Superior temporal gyrus (tissue), 1 donor: ENCODE measurements at regions not wholly inside any gene's neighbourhood (a gene's known extent, or its start where the extent isn't known, plus 50 kb on each side); places are given as distances from the start of the nearest gene placed in this dataset.
A peak's percentile ranks its signal among the peaks of the same experiment; 100 is the strongest.

Experiments used
- DNase-seq: peaks from one replicate; pipeline ENCODE4 v3.0.0-alpha.2; 2016; ENCODE audit errors: extremely low spot score

DNA sequence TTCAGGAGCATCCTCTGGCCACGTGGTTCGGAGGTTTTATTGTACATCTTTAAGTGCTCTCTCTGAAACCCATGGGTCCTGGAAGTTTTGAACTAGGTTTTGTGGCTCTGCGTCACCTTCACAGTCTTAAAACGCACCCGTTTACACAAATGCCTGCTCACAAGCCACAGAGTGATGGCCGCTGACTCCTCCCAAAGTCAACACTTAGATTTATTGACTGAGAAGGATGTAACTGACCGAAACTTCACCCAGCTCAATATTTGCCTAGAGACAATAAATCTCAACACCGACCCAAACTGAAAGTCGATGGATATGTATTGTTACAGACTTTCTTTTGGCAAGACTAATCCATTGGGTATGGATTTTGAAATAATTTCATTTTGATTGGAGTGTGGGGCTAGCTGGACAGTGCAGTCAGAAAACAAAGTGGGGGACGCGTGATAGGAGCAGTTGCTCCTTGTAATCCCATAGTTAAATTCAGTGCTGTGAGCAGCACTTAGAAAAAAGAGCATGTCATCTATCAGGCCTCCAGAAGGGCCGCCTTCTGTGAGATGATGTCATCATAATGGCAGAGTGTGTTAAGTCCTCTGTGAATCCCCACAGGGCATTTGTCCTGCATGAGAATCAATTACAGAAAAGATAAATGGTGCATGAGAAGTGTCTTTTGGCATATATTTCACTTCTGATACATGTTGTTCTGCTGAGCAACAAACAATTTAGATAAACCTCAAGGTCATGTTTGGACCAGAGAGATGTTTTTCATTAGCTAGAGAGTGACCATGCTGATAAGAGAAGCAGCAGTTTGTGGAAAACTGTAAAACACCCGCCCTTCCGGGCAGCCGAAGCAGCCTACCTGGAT lies 183.7 kb downstream of the INO80D start:
- no peak for DNase-seq

DNA sequence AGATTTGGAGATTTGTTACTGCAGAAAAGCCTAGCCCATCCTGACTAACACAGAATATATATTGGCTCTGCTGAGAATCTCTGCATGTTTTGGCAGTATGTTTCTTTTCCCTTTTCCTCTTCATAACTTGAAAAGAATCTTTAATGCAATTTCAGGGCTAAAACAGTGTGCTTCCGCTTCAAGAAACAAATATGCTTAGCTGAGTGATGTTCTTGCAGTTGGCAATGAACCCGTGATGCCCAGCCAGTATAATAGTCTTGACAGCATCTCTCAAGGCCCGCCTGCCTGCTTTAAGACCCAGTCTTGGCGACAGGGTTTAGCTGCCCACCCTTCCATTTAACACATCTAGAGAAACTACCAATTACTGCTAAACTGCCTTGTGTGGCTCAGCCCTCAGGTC lies 184.5 kb downstream of the INO80D start:
- DNase-seq: no peak

DNA sequence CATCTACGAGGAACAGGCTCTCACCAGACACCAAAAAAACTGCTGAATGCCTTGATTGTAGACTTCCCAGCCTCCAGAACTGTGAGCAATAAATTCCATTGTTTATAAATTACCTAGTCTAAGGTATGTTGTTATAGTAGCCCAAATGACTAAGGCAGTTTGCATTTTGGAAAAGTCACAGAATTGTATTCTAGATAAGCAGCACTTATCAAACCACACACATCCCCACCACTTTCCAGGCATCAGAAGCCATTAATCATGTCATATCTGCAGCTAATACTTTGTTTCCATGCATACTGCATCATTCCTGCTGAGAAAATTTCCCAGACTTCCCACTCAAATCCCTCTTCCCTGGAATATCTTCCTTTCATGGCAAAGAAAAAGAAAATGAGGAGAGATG lies 187.2 kb downstream of the INO80D start:
- no peak for DNase-seq

DNA sequence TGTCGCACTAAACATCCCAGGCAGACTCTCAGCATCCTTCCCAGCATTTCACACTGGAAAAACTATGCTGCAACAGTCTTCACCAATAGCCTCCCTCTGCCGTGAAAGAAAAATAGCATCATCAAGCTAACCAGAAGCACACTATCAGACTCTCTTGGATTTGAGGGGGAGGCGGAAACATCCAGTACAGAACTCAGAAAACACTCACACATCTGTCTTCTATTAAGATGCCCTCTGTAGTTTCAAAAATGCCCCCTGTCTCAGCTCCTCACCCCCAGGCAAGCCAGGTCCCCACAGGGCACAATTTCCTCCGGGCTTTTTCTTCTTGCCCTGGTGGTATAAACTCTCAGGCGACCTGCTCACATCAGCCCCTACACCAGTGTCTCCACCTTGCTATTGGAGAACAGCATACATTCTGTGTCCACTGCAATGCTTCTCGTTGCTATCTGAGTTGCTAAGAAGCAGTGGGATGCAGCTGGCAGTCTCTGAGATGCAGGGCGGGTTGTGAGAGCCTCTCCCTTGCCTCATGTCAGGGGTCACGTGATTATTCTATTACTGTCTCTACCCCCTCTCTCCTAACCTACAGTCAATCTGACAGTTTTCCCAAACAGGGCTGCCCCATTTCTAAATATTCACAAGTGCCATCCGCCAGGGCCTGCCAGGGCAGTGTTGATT lies 189.9 kb downstream of the INO80D start:
- no peak for DNase-seq

DNA sequence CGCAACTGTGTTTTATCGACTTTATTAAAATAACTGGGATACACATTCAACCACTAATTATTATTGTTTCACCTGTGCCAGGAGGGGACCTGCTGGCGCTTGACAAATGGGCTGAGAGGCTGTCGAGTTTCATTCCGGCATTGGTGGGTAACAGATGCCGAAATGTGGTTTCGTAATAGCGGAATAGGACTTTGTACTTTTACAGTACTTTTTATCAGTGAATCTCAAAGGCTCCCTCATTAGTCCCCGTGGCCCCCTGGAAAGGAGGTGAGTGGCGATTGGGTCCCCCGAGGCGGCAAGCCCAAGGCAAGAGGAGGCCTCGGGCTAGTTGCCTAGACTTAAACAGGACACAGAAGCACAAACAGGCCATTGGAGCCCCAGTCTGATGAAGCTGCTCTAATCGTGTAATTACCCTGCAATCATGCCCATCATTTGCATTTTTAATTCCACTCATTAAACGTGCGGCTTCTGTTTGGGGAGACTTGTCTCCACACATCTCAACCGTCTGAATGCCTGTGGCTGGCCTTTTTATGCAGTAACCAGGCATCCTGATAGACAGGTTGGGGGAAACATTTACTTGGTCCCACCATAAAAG lies 193.2 kb downstream of the INO80D start:
- DNase-seq: no peak

DNA sequence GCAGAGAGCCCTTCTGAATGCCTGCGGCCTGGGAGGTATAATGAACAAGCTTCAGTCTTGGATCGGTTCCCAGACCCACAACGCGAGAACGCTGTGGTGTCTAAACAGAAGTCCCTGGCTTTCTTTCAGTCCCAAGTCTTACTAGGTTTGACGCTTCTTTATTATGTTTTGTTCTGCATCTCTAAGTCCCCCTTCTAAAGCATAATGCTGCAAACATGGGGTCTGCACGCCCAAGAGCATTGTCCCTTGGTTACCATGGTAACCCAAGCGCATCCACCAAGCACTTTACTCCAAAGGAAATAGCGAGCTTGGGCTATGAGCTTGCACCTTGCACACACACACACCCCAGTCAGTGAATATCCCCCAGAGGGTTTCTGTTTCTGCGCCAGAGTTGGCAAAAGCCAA lies 193.7 kb downstream of the INO80D start:
- peak; percentile 42 for DNase-seq

DNA sequence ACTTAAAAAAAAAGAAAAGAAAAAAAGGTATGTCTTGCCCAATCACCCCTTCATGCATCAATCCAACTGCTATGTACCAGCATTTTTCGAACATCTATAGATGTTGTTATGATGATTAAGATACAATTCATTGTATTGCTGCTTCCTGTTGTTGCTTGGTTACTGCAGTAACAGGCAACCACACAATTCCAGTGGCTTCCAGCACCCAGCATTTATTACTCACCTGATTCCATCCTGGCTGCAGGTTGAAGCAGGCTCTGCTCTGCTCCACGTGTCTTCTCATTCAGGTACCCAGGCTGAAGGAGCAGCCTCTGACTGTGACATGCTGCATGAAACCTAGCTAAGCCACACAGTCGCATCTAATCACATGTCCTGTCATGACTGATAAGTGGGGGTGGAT lies 196.9 kb downstream of the INO80D start:
- no peak for DNase-seq

DNA sequence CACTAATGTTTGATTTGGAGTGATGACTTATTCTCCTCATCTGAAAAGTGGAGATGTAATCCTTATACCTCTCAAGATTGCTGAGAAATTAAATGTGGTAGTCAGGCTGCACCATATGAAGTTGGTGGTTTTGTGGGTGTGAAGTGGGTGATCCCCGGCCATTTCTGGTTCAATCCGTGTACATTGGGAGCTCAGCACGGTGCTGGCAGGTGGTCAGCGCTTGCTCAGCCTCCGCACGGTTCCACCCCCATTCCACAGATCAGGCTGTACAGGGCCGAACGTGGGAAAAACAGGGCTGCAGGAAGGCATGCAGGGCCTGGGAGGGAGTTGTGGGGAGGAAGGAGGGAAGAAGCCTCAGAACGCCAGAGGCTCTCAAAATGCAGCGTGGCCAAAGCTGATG lies 198.3 kb downstream of the INO80D start:
- no peak for DNase-seq

DNA sequence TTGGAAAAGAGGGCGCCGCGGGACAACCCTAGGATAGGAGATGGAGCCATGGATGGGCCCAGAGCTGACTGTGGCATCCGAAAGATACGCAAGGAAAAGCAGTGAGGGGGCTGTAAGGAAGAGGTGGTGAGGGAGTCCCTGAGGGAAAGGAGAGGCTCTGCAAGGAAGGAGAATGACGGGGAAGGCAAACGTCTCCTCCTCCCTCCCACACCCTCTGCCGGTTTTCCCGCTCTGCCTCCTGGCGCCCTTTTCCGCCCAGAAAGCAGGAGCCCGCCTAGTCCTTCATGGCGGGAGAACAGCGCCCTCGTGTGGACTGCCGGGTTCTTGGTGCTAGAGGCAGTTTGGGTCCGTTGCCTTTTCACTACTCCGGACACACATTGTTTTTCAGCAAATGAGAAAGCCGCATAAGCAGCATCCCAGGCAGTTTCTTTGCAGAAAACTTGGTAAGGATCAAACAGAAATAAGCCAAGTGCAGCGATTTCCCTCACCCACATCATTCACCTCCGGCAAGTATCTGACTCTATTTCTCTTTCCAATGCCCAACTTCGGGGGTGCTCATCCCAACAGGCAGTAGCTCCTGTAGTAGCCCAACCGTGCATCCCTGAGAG lies 200.4 kb downstream of the INO80D start:
- peak; percentile 74 for DNase-seq

DNA sequence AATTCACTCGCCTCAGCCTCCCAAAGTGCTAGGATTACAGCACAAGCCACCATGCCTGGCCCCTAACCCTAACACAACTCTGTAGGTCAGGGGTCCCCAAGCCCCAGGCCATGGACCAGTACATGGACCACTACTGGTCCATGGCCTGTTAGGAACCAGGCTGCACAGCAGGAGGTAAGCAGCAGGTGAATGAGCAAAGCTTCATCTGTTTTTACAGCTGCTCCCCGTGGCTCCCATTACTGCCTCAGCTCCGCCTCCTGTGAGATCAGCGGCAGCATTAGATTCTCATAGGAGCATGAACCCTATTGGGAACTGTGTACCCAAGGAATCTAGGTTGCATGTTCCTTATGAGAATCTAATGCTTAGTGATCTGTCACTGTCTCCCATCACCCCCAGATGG lies 201.7 kb downstream of the NRP2 start:
- no peak for DNase-seq

DNA sequence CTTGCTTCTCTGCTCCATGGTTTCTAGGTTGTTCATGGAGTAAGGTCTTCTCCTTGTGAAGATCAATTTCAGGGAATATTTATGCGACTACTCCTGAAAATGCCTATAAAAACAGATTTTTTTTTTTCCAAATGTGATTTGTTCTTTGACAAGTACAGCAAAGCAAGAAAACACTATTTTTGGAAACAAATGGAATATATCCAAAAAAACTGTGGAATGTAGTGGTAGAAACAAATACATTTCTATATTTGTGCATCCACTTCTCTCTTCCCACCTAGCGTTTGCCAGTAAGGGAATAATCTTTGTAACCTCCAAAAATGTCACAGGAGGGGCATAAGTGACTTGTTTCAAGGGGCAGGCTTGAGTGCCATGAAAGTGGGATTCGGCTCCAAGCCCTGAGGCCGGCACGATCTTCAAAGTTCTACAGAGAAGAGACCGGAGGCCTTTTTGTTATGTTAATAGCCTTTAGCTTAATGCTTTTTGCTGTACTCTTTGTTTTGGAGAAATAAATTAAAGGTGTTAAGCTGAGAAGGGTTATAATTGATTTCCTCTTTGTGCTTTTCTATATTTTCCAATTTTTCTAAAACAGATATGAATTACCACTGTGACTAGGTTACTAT lies 200.6 kb downstream of the NRP2 start:
- no peak for DNase-seq

DNA sequence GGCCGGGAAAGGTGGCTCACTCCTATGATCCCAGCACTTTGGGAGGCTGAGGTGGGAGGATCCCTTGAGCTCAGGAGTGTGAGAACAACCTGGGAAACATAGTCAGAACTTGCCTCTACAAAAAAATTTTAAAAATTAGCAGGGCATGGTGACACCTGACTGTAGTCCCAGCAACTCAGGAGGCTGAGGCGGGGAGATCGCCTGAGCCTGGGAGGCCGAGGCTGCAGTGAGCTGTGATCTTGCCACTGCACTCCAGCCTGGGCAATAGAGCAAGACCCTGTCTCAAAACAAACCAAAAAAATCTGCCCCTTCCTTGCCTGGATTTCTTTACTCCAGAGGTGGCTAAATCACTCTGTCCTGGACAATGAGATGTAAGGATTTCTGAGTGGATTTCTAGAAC lies 197.7 kb downstream of the NRP2 start:
- DNase-seq: no peak

DNA sequence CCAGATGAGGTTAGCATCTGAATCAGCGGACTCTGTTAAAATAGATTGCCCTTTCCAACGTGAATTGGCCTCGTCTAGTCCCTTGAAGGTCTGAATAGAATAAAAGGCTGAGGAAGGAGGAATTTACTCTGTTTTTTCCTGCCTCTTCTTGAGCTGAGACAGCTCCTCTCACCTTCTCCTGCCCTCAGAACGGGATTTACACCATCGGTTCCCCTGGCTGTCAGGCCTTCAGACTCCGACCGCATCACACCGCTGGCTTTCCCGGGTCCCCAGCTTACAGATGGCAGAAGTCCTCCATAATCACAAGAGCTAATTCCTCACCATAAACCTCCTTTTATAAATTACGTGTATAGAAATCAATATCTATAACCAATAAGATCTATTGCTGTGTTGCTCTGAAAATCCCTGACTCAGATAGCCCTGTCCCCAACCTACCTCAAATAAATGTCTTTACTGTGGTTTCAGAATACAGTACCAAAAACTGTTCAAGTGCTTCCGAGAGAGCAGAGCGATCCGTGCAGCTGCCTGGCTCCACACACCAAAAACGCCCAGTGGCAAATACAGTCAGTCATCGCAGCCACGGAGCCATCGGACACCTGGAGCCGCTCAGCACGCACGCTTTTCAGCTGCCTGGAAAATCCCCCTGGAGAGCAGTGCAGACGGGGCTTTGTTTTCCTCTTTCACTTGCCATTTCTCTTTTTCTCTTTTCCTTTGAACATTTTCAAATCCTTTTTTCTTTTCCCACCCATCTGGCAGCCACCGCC lies 196.9 kb downstream of the NRP2 start:
- DNase-seq: no peak

DNA sequence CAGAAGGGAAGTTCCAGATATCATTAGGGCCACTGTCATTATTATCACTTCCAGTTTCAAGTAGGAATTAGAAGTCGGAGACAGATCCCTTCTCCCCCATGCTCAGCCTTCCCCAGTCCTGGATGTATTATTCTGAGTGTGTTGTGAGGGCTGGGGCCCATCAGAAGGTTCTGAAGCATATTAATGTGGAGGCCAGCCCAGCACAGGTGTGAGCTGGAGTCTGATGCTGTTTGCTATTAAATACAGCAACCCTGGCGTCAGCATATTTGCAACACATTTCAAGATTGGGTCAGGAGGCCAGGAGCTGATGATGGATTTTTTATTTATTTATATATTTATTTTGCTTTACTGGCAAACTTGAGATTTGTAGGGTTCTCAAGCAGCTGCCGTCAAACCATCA lies 195.2 kb downstream of the NRP2 start:
- no peak for DNase-seq

DNA sequence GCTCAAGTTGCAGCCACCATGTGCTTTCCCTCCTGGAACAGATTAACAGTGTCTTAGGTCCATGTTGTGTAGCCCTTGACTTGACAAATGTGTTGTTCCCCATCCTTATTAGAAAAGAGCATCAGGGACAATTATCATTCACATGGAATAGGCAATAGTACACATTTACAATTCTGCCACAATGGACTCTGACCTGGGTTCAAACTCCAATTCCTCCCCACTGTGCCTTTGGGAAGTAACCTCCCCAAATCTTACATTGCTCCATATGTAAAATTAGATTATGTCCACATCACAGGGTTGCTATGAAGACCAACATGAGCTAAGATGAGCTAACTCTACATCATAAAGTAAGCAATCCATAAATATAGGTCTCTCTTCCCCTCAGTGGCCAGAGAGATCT lies 193.8 kb downstream of the NRP2 start:
- DNase-seq: no peak

DNA sequence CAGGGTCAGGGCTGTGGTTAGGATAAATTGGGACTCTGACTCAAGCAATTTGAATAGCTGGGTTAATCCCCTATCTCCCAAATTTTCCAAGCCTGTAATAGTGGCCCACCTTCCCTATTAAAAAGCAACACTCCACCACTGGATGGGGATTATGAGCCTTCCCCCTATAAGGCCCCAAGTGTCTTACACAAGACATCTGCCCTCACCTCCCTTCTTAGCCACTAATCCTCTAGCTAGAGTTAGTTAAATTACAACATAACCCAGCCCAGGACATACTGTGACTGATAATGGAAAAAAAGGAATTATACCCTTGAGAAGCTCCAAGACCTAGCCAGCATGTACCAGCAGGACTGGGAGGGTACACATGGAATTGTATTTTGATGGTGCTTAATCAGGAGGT lies 190.4 kb downstream of the NRP2 start:
- no peak for DNase-seq

DNA sequence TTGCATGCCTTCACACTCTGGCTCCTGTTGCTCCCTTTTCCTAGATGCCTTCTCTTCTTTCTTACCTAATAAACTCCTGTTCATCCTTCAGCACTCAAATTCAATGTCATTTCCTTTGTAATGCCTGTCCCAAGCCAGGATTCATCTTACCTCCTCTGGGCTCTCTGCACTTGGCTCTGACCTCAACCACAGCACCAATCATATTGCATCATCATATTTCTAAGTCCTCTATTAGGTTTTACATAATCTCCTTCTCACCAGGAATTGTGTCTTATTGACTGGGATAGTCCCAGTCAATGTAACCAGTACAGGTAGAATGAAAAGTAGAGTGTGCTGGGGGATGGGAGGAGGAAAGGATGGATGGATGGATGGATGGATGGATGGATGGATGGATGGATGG lies 187.1 kb downstream of the NRP2 start:
- DNase-seq: no peak

DNA sequence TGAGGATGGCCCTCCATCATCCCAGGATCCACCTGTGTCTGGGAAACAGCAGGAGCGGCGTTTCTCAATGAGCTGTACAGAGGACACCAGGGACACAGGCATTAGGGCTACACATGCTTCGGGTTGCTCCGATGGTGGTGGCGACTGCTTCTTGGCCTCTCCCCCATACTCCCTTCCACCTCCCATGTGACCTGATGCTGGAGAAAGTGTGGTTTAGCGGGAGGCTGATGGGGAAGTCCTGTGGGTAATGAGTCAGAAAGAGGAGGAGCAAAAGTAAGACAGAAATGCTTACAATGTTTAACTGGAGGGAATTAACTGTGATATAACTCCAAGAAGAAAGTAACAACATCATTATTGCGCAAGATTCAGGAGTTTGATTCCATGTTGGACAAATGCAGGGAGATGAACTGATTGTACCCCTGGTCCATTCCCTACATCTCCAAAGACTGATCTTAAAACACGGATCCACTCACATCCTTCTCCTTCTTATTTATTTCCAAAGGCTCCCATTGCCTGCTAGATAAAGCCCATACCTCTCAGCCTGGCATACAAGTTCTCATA lies 186.6 kb downstream of the NRP2 start:
- no peak for DNase-seq

DNA sequence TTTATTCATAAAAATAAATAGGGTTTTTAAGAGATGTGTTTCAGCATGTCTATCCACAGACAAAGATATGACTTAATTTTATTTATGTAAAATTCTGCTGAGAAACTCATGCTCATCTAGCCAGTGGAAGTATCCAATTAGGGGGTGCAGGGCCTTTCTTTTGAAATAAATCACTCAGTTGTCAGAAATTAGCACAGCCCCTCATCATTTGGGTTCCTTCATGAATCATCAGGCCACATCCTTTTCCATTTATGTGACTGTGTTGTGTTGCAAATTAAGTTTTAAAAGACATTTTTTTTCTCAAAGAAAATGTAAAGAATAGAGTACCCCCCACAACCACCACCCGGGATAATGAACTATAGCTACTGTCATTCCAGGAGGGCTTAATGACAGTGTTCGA lies 185.8 kb downstream of the NRP2 start:
- no peak for DNase-seq

DNA sequence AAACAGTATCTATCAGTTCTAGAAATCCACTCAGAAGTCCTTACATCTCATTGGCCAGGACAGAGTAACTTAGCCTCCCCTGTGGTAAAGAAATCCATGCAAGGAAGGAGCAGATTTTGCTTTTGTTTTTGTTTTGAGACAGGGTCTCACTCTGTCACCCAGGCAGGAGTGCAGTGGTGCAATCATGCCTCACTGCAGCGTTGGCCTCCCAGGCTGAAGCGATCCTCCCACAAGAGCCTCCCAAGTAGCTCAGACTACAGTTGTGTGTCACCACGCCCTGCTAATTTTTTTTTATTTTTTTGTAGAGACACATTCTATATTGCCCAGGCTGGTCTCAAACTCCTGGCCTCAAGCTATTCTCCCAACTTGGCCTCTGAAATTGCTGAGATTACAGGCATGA lies 185.1 kb downstream of the NRP2 start:
- no peak for DNase-seq

DNA sequence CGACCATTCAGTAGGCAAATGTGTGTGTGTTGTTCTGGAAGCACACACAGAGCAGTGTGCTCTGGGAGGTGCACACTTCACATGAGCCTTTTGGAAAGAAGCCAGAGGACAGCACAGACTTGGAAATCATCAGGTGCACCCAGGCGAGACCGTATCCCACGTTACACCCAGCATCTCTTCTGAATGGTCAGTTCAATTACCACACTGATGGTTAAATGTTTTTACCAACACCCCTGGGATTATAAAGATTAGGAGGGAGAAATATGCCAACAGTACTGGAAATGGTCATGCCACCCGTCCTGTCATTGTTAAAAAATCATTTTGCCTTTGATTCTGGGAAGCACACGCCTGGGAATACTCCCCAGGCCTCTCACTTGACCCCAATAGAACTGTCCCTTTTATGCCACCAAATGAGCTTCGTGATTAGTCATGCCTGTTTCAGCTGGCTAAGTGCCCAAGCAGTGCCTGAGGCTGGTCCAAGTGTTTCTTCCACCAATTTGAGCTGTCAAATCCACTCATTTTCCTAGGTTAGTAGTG lies 183.7 kb downstream of the NRP2 start:
- DNase-seq: no peak
